CD14-positive monocyte (primary cell): ENCODE measurements at regions not wholly inside any gene's neighbourhood (a gene's known extent, or its start where the extent isn't known, plus 50 kb on each side); places are given as distances from the start of the nearest gene placed in this dataset.

Experiments
- DNase-seq, 3 donors: peaks; one replicate each; pipeline ENCODE4 v3.0.0-alpha.2; 2011 to 2022
- H2AFZ ChIP-seq: 2 replicates; pipeline ENCODE4 v1.6.0; 2012; ENCODE audit warnings: mild to moderate bottlenecking, low read depth, low read length, inconsistent platforms; ENCODE audit not compliant: insufficient read depth, poor library complexity, severe bottlenecking
- H3K27ac ChIP-seq, 2 donors: 1 replicate in 1 of 2; 2 replicates in 1 of 2; pipeline ENCODE4 v1.5.1; 2012 to 2013; ENCODE audit warnings: low read length in 2 of 2, control low read depth in 1 of 2, inconsistent platforms in 1 of 2, low read depth in 1 of 2, mild to moderate bottlenecking in 1 of 2
- H3K27me3 ChIP-seq, 2 donors: one replicate each; pipeline versions ENCODE4 v1.6.0 to v1.6.1; 2011 to 2013; ENCODE audit warnings: low read length in 2 of 2; ENCODE audit not compliant: control insufficient read depth in 2 of 2, insufficient read depth in 2 of 2
- H3K36me3 ChIP-seq, 2 donors: replicated peaks in 1 of 2; 1 replicate in 1 of 2; 2 replicates in 1 of 2; pipeline versions ENCODE4 v1.5.1 to v1.6.1; 2012 to 2013; ENCODE audit warnings: low read length in 2 of 2, control low read depth in 1 of 2, inconsistent platforms in 1 of 2, mild to moderate bottlenecking in 1 of 2; ENCODE audit not compliant: insufficient read depth in 2 of 2, control insufficient read depth in 1 of 2
- H3K4me1 ChIP-seq, 2 donors: 1 replicate in 1 of 2; 2 replicates in 1 of 2; pipeline versions ENCODE4 v1.5.1 to v1.6.1; 2012 to 2013; ENCODE audit warnings: low read length in 2 of 2, control low read depth in 1 of 2, inconsistent platforms in 1 of 2, mild to moderate bottlenecking in 1 of 2, moderate library complexity in 1 of 2; ENCODE audit not compliant: insufficient read depth in 2 of 2, control insufficient read depth in 1 of 2
- H3K4me2 ChIP-seq: replicated peaks from 2 replicates; pipeline ENCODE3; 2012; ENCODE audit warnings: low read length, moderate library complexity, mild to moderate bottlenecking; ENCODE audit not compliant: poor library complexity, severe bottlenecking; ENCODE audit errors: extremely low read depth
- H3K4me3 ChIP-seq, 3 experiments: fragments of 200-600 bp in 1 of 3; sonication (generic) in 1 of 3; replicated peaks in 1 of 3; 1 replicate in 2 of 3; 2 replicates in 1 of 3; pipeline ENCODE4 v1.5.1; 2011 to 2013; ENCODE audit warnings: low read length in 3 of 3, mild to moderate bottlenecking in 3 of 3, control low read depth in 2 of 3, low read depth in 2 of 3, inconsistent platforms in 1 of 3, moderate library complexity in 1 of 3
- H3K79me2 ChIP-seq: 2 replicates; pipeline ENCODE4 v1.6.0; 2012; ENCODE audit warnings: mild to moderate bottlenecking, control low read depth, inconsistent platforms, low read length, moderate library complexity; ENCODE audit not compliant: insufficient read depth
- H3K9ac ChIP-seq: 2 replicates; pipeline ENCODE4 v1.6.0; 2017; ENCODE audit warnings: low read length, mild to moderate bottlenecking; ENCODE audit not compliant: insufficient read depth, poor library complexity, severe bottlenecking
- H3K9me3 ChIP-seq, 2 donors: replicated peaks in 1 of 2; 1 replicate in 1 of 2; 2 replicates in 1 of 2; pipeline versions ENCODE4 v1.5.1 to v1.6.1; 2012 to 2013; ENCODE audit warnings: low read length in 2 of 2, control low read depth in 1 of 2; ENCODE audit not compliant: control insufficient read depth in 1 of 2, insufficient read depth in 1 of 2
- H4K20me1 ChIP-seq: 2 replicates; pipeline ENCODE4 v1.6.0; 2012; ENCODE audit warnings: mild to moderate bottlenecking, low read length, control low read depth, moderate library complexity; ENCODE audit not compliant: insufficient read depth
- H3K27ac Mint-ChIP-seq, 7 donors: one replicate each; pipeline ENCODE4 v1.8.0; 2020; ENCODE audit warnings: mild to moderate bottlenecking in 7 of 7, mixed read lengths in 7 of 7, moderate library complexity in 6 of 7, inconsistent platforms in 2 of 7
- H3K27me3 Mint-ChIP-seq, 3 donors: one replicate each; pipeline ENCODE4 v1.8.0; 2021 to 2022; ENCODE audit warnings: low read depth in 3 of 3, mild to moderate bottlenecking in 3 of 3, mixed read lengths in 3 of 3, moderate library complexity in 3 of 3, inconsistent platforms in 1 of 3
- H3K36me3 Mint-ChIP-seq, 2 donors: one replicate each; pipeline ENCODE4 v1.8.0; 2020; ENCODE audit warnings: mixed read lengths in 2 of 2, inconsistent platforms in 1 of 2, mild to moderate bottlenecking in 1 of 2
- H3K4me1 Mint-ChIP-seq: one replicate; pipeline ENCODE4 v1.8.0; 2020; ENCODE audit warnings: mild to moderate bottlenecking, mixed read lengths
- H3K4me3 Mint-ChIP-seq, 2 donors: one replicate each; pipeline ENCODE4 v1.8.0; 2020; ENCODE audit warnings: mild to moderate bottlenecking in 2 of 2, mixed read lengths in 2 of 2, moderate library complexity in 1 of 2
- H3K9me3 Mint-ChIP-seq, 7 donors: one replicate each; pipeline ENCODE4 v1.8.0; 2020 to 2022; ENCODE audit warnings: mixed read lengths in 7 of 7, mild to moderate bottlenecking in 6 of 7, moderate library complexity in 6 of 7, inconsistent platforms in 2 of 7
- WGBS: methylation state at CpG from one replicate; pipeline ENCODE4 v1.1.5; 2013; ENCODE audit warnings: missing lambda C conversion rate; ENCODE audit not compliant: insufficient coverage; 5-methylcytosine and 5-hydroxymethylcytosine counted together
- intact Hi-C, 2 donors: fragments of 100-400 bp; cut with micrococcal nuclease; formaldehyde crosslinking; loops; one replicate each; pipeline versions ENCODE4 v1.15.0 to v1.15.1; 2023
- TF ChIP-seq, protein P1 (sequence below): fragments of 200-600 bp; IDR thresholded peaks from one replicate; pipeline ENCODE4 v1.8.0; 2022; ENCODE audit warnings: antibody characterized with exemption, mild to moderate bottlenecking

DNA sequence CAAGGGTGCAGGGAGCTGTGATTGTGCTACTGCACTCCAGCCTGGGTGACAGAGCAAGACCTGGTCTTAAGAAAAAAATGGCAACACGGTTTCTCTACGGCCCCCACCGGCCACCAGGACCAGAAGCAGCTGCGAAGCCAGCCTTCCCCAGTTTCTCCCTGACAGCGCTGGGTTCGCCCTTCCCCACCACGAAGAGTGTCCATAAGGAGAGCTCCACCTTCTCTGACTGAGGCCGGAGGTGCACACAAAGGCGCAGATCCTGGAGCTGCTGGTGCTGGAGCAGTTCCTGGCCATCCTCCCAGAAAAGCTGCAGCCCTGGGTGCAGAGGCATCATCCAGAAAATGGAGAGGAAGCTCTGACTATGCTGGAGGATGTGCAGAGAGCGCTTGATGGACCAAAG, 52.2 kb upstream of the ZNF599 start:
- Mint-ChIP-seq H3K4me3 (no peak overlapping the region), H3K27ac (no peak overlapping the region), H3K4me1 (no peaks in the 10 kb centered on the region), H3K36me3 (no peaks in the 10 kb centered on the region), H3K27me3 (peaks cover 0 to 6% (median 5%) of the 10 kb centered on the region in 3 donors), H3K9me3 (peaks cover 3 to 18% (median 9%) of the 10 kb centered on the region in 7 donors)
- no peak for DNase-seq
- intact Hi-C loops: no loop called here
- Histone ChIP-seq H3K9me3 (peaks cover 0 to 9% of the 10 kb centered on the region in 2 donors), H4K20me1 (no peaks in the 10 kb centered on the region), H3K36me3 (no peaks in the 10 kb centered on the region), H2AFZ (no peak overlapping the region), H3K4me3 (no peak overlapping the region), H3K9ac (no peak overlapping the region), H3K27me3 (no peaks in the 10 kb centered on the region), H3K4me1 (no peaks in the 10 kb centered on the region), H3K4me2 (no peak overlapping the region), H3K27ac (no peak overlapping the region), H3K79me2 (no peaks in the 10 kb centered on the region)
- TF ChIP-seq, protein P1, sequence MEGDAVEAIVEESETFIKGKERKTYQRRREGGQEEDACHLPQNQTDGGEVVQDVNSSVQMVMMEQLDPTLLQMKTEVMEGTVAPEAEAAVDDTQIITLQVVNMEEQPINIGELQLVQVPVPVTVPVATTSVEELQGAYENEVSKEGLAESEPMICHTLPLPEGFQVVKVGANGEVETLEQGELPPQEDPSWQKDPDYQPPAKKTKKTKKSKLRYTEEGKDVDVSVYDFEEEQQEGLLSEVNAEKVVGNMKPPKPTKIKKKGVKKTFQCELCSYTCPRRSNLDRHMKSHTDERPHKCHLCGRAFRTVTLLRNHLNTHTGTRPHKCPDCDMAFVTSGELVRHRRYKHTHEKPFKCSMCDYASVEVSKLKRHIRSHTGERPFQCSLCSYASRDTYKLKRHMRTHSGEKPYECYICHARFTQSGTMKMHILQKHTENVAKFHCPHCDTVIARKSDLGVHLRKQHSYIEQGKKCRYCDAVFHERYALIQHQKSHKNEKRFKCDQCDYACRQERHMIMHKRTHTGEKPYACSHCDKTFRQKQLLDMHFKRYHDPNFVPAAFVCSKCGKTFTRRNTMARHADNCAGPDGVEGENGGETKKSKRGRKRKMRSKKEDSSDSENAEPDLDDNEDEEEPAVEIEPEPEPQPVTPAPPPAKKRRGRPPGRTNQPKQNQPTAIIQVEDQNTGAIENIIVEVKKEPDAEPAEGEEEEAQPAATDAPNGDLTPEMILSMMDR: no peak
- 97% methylated on average over 10 of the region's 10 CpGs for WGBS

DNA sequence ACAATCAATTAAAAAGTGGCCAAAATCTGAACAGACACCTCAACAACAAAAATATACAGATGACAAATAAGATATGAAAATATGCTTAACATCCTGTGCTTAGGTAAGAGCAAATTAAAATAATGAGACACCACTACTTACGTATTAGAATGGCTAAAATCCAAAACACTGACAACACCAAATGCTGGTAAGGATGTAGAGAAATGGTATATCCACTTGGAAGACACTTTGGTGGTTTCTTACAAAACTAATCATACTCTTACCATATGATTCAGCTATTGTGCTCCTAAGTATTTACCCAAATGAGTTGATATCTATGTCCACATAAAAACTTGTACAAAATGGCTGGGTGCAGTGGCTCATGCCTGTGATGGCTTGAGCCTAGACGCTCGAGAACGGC, 51.7 kb upstream of the ZNF599 start:
- Mint-ChIP-seq H3K4me3 (no peak overlapping the region), H3K27me3 (peaks cover 0 to 6% (median 3%) of the 10 kb centered on the region in 3 donors), H3K9me3 (peaks cover 3 to 21% (median 11%) of the 10 kb centered on the region in 7 donors), H3K36me3 (no peaks in the 10 kb centered on the region), H3K4me1 (no peaks in the 10 kb centered on the region), H3K27ac (no peak overlapping the region)
- H3K4me3 ChIP-seq: no peak overlapping the region
- no peak overlapping the region for H3K4me2 ChIP-seq
- 100% methylated on average over 3 of the region's 4 CpGs for WGBS
- H3K4me1 ChIP-seq: no peaks in the 10 kb centered on the region
- no peak for DNase-seq
- H3K36me3 ChIP-seq: no peaks in the 10 kb centered on the region
- peaks cover 0 to 12% of the 10 kb centered on the region in 2 donors for H3K9me3 ChIP-seq
- no peaks in the 10 kb centered on the region for H3K27me3 ChIP-seq
- no peak overlapping the region for H3K27ac ChIP-seq
- intact Hi-C loops: no loop called here
- TF ChIP-seq, protein P1: no peak
- H3K79me2 ChIP-seq: no peaks in the 10 kb centered on the region
- no peaks in the 10 kb centered on the region for H4K20me1 ChIP-seq
- no peak overlapping the region for H2AFZ ChIP-seq
- H3K9ac ChIP-seq: no peak overlapping the region
